Effector memory CD8-positive, alpha-beta T cell (primary cell): ENCODE measurements at regions not wholly inside any gene's neighbourhood (a gene's known extent, or its start where the extent isn't known, plus 50 kb on each side); places are given as distances from the start of the nearest gene placed in this dataset.

ENCODE experiments used
- ATAC-seq: fragments of 150-1000 bp; cut with Tn5 transposase; replicated peaks from 2 replicates; pipeline ENCODE4 v1.10.0; 2021; ENCODE audit warnings: mild to moderate bottlenecking, moderate library complexity
- DNase-seq, 3 experiments: peaks; one replicate each; pipeline ENCODE4 v3.0.0; 2021
- H3K27ac Mint-ChIP-seq, 2 donors: one replicate each; pipeline ENCODE4 v1.8.0; 2022; ENCODE audit warnings: mild to moderate bottlenecking in 2 of 2, mixed read lengths in 2 of 2, moderate library complexity in 2 of 2
- H3K27me3 Mint-ChIP-seq, 2 donors: one replicate each; pipeline ENCODE4 v1.8.0; 2022; ENCODE audit warnings: mixed read lengths in 2 of 2
- H3K36me3 Mint-ChIP-seq: one replicate; pipeline ENCODE4 v1.8.0; 2022; ENCODE audit warnings: mild to moderate bottlenecking, moderate library complexity, mixed read lengths; ENCODE audit not compliant: insufficient read depth
- H3K4me1 Mint-ChIP-seq, 2 donors: one replicate each; pipeline ENCODE4 v1.8.0; 2022; ENCODE audit warnings: low read depth in 2 of 2, mixed read lengths in 2 of 2
- H3K4me3 Mint-ChIP-seq, 2 donors: one replicate each; pipeline ENCODE4 v1.8.0; 2022; ENCODE audit warnings: mild to moderate bottlenecking in 2 of 2, mixed read lengths in 2 of 2, moderate library complexity in 2 of 2
- H3K9me3 Mint-ChIP-seq, 2 donors: one replicate each; pipeline ENCODE4 v1.8.0; 2022; ENCODE audit warnings: mixed read lengths in 2 of 2

- H3K27ac Mint-ChIP-seq, result no peak overlapping the region
- no peak for DNase-seq
- no peaks in the 10 kb centered on the region for H3K27me3 Mint-ChIP-seq
- H3K9me3 Mint-ChIP-seq, result peaks cover 15 to 28% of the 10 kb centered on the region in 2 donors
- no peaks in the 10 kb centered on the region for H3K36me3 Mint-ChIP-seq
- ATAC-seq, result no peak
- H3K4me3 Mint-ChIP-seq, result no peak overlapping the region
- H3K4me1 Mint-ChIP-seq, result no peaks in the 10 kb centered on the region
Observed at GRCh38 chr9:106432631-106433030, 430.3 kb upstream of the ZNF462 start.

DNA sequence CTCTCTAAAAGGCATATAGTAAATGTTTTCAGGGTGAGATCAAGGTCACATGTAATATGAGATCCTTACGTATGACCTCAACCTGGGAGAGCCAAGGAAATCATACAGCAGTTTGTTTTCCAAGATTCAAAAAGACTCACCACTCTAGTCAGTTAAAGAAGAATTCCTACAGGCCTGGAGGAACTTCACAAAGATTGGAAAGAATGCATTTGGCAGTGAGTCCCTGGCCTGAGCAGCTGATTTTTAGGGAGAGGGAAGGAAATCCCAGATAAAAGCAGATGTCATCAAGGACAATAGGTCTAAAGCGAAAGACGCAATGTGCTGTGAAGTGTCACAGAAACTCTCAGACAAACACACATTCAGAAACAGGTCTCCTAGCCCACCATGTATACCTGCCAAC lies 424.0 kb upstream of the ZNF462 start:
- Mint-ChIP-seq H3K4me3 (no peak overlapping the region), H3K4me1 (no peaks in the 10 kb centered on the region), H3K27ac (no peak overlapping the region), H3K36me3 (peaks cover 4% of the 10 kb centered on the region), H3K9me3 (peaks cover 7 to 14% of the 10 kb centered on the region in 2 donors), H3K27me3 (no peaks in the 10 kb centered on the region)
- DNase-seq (no peak), ATAC-seq (no peak)

DNA sequence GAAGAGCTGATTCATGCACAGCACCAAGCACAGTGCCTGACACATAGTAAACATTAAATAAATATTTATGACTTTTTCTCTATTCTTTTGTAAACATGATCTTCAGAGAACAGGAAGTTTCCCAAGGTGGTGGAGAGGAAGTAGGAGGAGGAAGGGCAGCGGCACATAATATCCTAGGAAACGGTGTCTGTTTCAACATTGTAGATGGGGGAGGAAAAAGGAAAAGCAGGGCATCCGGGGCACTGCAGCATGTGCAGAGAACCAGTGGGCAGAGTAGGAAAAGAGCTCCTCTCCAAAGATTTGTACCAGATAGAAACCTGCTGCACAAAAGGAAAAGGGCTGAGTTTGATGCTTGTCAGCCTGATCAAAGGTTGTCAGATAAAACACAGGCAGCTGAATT lies 421.7 kb upstream of the ZNF462 start:
- H3K4me1 Mint-ChIP-seq, result no peaks in the 10 kb centered on the region
- ATAC-seq, result no peak
- H3K9me3 Mint-ChIP-seq, result peaks cover 0 to 5% of the 10 kb centered on the region in 2 donors
- H3K27ac Mint-ChIP-seq, result no peak overlapping the region
- H3K4me3 Mint-ChIP-seq, result no peak overlapping the region
- no peak for DNase-seq
- H3K36me3 Mint-ChIP-seq, result peaks cover 4% of the 10 kb centered on the region
- no peaks in the 10 kb centered on the region for H3K27me3 Mint-ChIP-seq

DNA sequence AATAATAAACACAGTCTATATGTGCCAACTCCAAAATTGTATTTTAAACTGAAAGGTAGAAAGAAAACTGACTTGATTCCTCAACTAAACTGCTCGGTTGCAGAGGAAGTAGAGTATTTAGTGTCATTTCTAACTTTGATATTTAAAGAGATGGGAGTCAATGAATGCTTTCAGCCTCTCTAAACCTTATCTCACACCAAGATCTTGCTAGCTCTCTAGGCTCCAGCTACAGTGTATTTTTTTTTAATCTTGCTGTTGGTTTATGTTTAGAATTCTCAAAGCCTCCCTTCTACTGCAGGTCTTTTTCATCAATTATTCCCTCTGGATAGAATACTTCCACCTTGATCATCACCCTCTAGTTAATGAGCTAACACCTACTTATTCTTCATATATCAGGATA lies 419.4 kb upstream of the ZNF462 start:
- peaks cover 0 to 5% of the 10 kb centered on the region in 2 donors for H3K9me3 Mint-ChIP-seq
- no peak overlapping the region for H3K27ac Mint-ChIP-seq
- H3K27me3 Mint-ChIP-seq, result no peaks in the 10 kb centered on the region
- no peaks in the 10 kb centered on the region for H3K4me1 Mint-ChIP-seq
- H3K36me3 Mint-ChIP-seq, result peaks cover 4% of the 10 kb centered on the region
- no peak for ATAC-seq
- H3K4me3 Mint-ChIP-seq, result no peak overlapping the region
- DNase-seq, result no peak

DNA sequence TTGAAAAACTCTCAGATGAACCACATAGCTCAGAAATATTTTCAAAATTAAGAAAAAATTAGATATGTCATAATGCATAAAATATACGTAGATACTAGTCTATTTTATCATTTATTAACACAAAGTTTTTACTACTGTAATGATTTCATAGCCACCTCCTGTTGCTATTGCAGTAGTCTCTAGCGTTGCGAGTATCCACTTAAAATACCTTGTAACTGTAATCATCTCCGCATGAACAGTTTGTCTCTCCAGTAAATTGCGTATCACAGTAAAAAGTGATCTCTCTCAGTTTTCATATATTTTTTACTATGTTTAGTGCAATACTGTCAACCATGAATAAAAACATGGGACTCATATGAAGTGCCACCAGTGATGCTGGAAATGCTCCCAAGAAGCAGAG lies 417.9 kb upstream of the ZNF462 start:
- ATAC-seq (no peak), DNase-seq (no peak)
- H3K4me3 Mint-ChIP-seq, result no peak overlapping the region
- H3K27ac Mint-ChIP-seq, result no peak overlapping the region
- H3K27me3 Mint-ChIP-seq, result no peaks in the 10 kb centered on the region
- no peaks in the 10 kb centered on the region for H3K4me1 Mint-ChIP-seq
- H3K36me3 Mint-ChIP-seq, result peaks cover 4% of the 10 kb centered on the region
- H3K9me3 Mint-ChIP-seq, result peaks cover 0 to 2% of the 10 kb centered on the region in 2 donors

- Mint-ChIP-seq H3K9me3 (peaks cover 2 to 7% of the 10 kb centered on the region in 2 donors), H3K4me3 (no peak overlapping the region), H3K4me1 (no peaks in the 10 kb centered on the region), H3K27ac (no peak overlapping the region), H3K27me3 (no peaks in the 10 kb centered on the region), H3K36me3 (no peaks in the 10 kb centered on the region)
- ATAC-seq (no peak), DNase-seq (no peak)
Observed at GRCh38 chr9:106449336-106449927, 413.5 kb upstream of the ZNF462 start.

DNA sequence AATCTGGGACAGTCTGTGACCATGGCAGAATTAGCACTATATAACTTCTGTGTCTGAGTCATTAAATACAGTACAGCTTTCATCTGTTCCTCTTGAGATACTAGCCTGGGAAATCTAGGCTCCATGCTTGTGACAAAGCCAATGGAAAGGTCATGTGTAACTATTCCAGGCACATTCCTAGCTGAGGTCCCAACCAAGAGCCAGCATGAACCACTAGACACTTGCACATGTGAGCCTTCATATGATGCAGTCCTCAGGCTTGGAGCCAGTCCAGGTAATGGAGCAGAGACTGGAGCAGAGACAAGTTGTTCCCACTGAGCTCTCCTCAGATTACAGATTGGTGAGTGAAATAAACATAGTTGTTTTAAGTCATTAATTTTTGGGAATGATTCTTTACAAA lies 412.4 kb upstream of the ZNF462 start:
- H3K9me3 Mint-ChIP-seq, result peaks cover 2 to 7% of the 10 kb centered on the region in 2 donors
- H3K27me3 Mint-ChIP-seq, result no peaks in the 10 kb centered on the region
- H3K36me3 Mint-ChIP-seq, result no peaks in the 10 kb centered on the region

DNA sequence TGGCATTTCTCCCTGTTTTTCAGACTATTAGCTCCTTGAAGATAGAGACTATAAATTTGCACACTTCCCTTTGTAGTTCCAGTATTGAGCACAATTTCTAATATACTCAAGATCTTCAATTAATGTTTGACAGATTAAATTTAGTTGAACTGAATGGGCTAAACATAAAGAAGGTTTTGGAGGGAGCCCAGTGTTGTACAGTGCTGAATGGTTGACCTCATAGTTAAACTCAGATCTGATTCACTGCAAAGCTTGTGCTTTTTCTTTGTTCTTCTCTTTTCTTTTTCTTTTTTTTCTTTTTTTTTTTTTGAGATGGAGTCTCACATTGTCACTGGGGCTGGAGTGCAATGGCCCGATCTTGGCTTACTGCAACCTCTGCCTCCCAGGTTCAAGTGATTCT lies 411.7 kb upstream of the ZNF462 start:
- Mint-ChIP-seq H3K4me3 (no peak overlapping the region), H3K9me3 (peaks cover 2 to 7% of the 10 kb centered on the region in 2 donors), H3K27me3 (no peaks in the 10 kb centered on the region), H3K4me1 (no peaks in the 10 kb centered on the region), H3K36me3 (no peaks in the 10 kb centered on the region), H3K27ac (no peak overlapping the region)
- DNase-seq (no peak), ATAC-seq (no peak)

More for the DNA sequence above, 412.4 kb upstream of the ZNF462 start:
- DNase-seq (no peak), ATAC-seq (no peak)
- Mint-ChIP-seq H3K4me1 (no peaks in the 10 kb centered on the region), H3K4me3 (no peak overlapping the region), H3K27ac (no peak overlapping the region)

DNA sequence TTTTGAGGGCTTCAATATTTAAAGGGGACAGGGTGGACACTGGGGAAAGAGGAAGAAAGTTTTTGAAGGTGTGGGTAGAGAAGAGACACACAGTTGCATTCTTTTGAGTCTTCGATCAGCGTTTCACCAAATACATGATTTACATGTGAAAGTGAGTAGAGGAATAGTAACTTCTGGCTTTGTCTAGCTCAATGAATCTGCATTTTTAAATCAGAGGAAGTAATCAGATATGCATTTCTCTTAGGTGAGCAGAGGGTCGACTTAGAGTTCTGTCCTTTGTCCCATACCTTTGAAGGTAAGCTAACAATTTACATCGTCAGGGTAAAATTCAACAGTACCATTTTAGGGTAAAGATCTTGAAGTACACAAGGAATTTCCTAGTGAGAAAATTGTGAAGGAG lies 406.4 kb upstream of the ZNF462 start:
- no peak for ATAC-seq
- Mint-ChIP-seq H3K9me3 (peaks cover 5 to 15% of the 10 kb centered on the region in 2 donors), H3K27ac (no peak overlapping the region), H3K4me3 (no peak overlapping the region), H3K4me1 (no peaks in the 10 kb centered on the region), H3K27me3 (no peaks in the 10 kb centered on the region), H3K36me3 (no peaks in the 10 kb centered on the region)
- no peak for DNase-seq

DNA sequence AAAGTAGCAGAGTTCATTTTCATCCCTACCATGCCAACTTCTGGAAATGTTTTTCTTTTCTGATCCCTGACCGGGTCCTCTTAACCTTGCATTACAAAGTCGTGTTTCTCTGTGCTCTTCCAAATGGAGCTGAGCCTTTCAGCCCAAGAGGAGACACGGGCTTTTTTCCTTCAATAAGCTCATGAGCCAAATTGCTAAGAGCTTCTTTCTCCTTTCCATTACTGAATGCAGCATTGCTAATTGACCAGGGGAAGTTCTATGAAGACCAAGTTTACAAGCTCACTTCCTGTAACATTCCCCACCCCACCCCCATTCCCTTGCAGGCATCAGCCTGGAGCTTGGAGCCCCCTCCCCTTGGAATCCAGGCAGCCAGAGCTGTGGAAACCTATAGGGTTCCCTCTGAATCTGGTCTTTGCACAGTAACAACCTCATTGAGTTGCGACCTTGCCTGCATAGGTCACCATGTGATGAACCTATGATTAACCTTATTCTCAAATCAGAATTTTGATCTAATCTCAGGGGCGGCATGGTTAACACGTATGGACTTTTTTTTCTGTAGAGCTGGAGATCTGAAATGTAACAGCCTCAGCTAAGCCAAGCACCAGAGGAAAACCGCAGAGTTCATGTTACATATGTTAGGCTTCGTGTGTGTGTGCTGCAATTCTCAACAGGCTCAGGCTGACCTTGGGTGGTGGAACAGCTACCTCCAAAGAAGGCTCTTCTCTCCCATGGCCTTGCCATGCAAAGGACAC lies 395.7 kb upstream of the ZNF462 start:
- Mint-ChIP-seq H3K9me3 (peaks cover 3 to 5% of the 10 kb centered on the region in 2 donors), H3K4me3 (no peak overlapping the region), H3K36me3 (peaks cover 3% of the 10 kb centered on the region), H3K27ac (no peak overlapping the region), H3K27me3 (no peaks in the 10 kb centered on the region), H3K4me1 (no peaks in the 10 kb centered on the region)
- ATAC-seq (no peak), DNase-seq (no peak)

GRCh38 chr9:106467865-106468164 lies 395.2 kb upstream of the ZNF462 start:
- no peak overlapping the region for H3K4me3 Mint-ChIP-seq
- H3K36me3 Mint-ChIP-seq, result peaks cover 3% of the 10 kb centered on the region
- no peaks in the 10 kb centered on the region for H3K4me1 Mint-ChIP-seq
- H3K9me3 Mint-ChIP-seq, result peaks cover 0 to 5% of the 10 kb centered on the region in 2 donors
- ATAC-seq, result no peak
- no peak for DNase-seq
- H3K27ac Mint-ChIP-seq, result no peak overlapping the region
- H3K27me3 Mint-ChIP-seq, result no peaks in the 10 kb centered on the region

- peaks cover 3% of the 10 kb centered on the region for H3K36me3 Mint-ChIP-seq
- H3K27ac Mint-ChIP-seq, result no peak overlapping the region
- no peaks in the 10 kb centered on the region for H3K4me1 Mint-ChIP-seq
- ATAC-seq (no peak), DNase-seq (no peak)
- peaks cover 0 to 5% of the 10 kb centered on the region in 2 donors for H3K9me3 Mint-ChIP-seq
- H3K4me3 Mint-ChIP-seq, result no peak overlapping the region
- no peaks in the 10 kb centered on the region for H3K27me3 Mint-ChIP-seq
Observed at GRCh38 chr9:106468431-106468830, 394.5 kb upstream of the ZNF462 start.

DNA sequence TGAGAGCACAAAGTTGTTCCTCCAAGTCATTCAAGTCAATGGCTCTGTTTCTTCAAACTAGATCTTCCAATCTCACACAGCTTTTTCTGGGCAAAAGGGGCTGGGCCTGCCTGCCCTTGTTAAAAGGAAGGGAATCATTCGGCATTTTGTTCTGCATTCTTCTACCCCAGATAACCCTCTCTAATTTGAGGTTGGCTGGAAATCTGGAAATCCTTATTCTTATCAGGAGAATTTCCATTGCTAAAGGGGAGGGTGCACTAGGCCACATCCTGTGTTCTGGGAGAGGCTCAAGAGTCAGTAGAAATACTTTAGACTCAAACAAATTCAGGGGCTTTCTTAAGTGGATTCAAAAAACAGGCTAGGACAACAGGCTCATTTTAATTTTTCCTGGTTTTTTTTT lies 384.7 kb upstream of the ZNF462 start:
- ATAC-seq (no peak), DNase-seq (no peak)
- no peak overlapping the region for H3K4me3 Mint-ChIP-seq
- H3K9me3 Mint-ChIP-seq, result peaks cover 6 to 17% of the 10 kb centered on the region in 2 donors
- H3K4me1 Mint-ChIP-seq, result no peaks in the 10 kb centered on the region
- H3K36me3 Mint-ChIP-seq, result no peaks in the 10 kb centered on the region
- no peaks in the 10 kb centered on the region for H3K27me3 Mint-ChIP-seq
- H3K27ac Mint-ChIP-seq, result no peak overlapping the region

DNA sequence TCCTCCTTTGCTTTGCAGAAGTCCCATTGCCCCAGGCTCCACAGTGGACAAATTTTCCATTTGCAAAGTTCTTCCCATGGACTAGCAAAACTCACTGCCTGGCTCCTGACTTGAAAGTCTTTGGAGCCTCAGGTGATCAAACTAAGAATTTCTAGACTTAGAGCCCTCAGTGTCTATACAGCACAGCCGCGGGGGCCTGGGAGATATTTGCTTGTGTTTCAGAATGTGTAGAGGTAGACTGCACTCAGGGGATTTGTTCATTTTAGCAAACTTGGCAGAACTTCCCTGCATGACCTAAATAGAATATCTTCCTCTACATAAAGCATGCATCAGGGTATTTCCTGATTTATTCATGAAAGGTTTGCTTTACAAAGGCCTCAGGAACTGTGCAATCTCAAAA lies 384.2 kb upstream of the ZNF462 start:
- Mint-ChIP-seq H3K4me3 (no peak overlapping the region), H3K27ac (no peak overlapping the region), H3K27me3 (no peaks in the 10 kb centered on the region), H3K36me3 (no peaks in the 10 kb centered on the region), H3K4me1 (no peaks in the 10 kb centered on the region), H3K9me3 (peaks cover 6 to 15% of the 10 kb centered on the region in 2 donors)
- no peak for DNase-seq
- ATAC-seq, result no peak
